IPS DF 6.9 (cell line): ENCODE measurements at regions not wholly inside any gene's neighbourhood (a gene's known extent, or its start where the extent isn't known, plus 50 kb on each side); places are given as distances from the start of the nearest gene placed in this dataset.

ENCODE experiments used
- DNase-seq: peaks from one replicate; pipeline ENCODE4 v3.0.0-alpha.2; 2013; ENCODE audit warnings: low read depth, low spot score
- H3K27ac ChIP-seq: one replicate; pipeline ENCODE4 v1.5.1; 2013; ENCODE audit warnings: low read length, control low read depth
- H3K27me3 ChIP-seq: 2 replicates; pipeline ENCODE4 v1.6.1; 2013; ENCODE audit warnings: mild to moderate bottlenecking, low read length; ENCODE audit not compliant: control insufficient read depth, insufficient read depth
- H3K36me3 ChIP-seq: 2 replicates; pipeline ENCODE4 v1.6.1; 2013; ENCODE audit warnings: low read length; ENCODE audit not compliant: control insufficient read depth, insufficient read depth
- H3K4me1 ChIP-seq: 2 replicates; pipeline ENCODE4 v1.6.1; 2013; ENCODE audit warnings: low read length; ENCODE audit not compliant: control insufficient read depth, insufficient read depth
- H3K4me3 ChIP-seq: 2 replicates; pipeline ENCODE4 v1.5.1; 2013; ENCODE audit warnings: mild to moderate bottlenecking, low read length
- H3K9me3 ChIP-seq: 2 replicates; pipeline ENCODE4 v1.6.1; 2013; ENCODE audit warnings: low read length, inconsistent platforms; ENCODE audit not compliant: control insufficient read depth, insufficient read depth
- WGBS: extraction: QIAGEN DNeasy Blood & Tissue Kit; methylation state at CpG from one replicate; pipeline ENCODE4 v1.1.7; 2013; ENCODE audit warnings: mixed read lengths, missing lambda C conversion rate; ENCODE audit not compliant: insufficient read length, insufficient coverage; 5-methylcytosine and 5-hydroxymethylcytosine counted together

DNA sequence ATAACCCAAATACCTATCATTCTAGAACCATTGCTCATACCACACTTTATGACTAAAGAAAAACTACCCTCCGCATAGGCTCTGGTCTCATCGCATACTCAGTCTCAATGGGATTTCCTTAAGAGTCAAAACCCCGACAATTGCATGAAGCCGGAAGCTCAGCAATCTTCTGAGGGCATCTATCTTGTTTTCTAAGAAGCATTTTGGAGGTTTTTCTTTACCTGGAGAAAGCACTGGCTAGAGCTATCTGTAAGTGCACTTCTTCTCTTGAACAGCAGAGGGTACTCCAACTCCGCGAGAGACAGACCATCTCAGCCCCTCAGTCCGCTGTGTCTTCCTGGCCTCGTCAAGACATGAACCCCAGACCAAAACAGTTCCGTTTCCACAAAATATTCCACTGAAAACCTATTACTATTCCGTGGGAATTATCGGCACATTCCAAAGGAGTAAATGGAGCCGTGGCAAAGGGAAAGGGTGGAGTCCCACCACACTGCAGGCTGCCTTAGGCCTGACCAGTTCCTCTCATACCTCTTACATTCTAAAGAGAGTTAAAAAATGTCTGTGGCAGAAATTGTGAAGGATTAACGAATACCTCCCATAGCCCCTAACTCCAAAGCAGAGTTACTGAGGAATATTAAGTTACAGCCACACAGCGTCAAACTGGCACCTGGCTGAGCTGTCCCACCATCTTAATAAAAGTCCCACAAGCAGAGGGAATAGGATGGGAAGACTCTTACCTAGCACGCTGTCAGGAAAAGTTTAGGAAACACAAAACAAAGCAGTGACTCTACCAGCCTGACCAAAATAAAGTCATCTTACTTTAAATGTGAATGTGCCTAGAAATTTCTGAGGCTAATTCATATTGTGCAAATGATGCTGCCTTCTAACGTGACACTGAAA lies 325.6 kb upstream of the VRK2 start:
- H3K4me3 ChIP-seq = no peak overlapping the region
- H3K27ac ChIP-seq = no peak overlapping the region
- peak; percentile 71 for DNase-seq
- no peaks in the 10 kb centered on the region for H3K36me3 ChIP-seq
- H3K27me3 ChIP-seq = no peaks in the 10 kb centered on the region
- no peaks in the 10 kb centered on the region for H3K4me1 ChIP-seq
- H3K9me3 ChIP-seq = no peaks in the 10 kb centered on the region
- WGBS = no CpG with 5 or more reads among the region's 16 CpGs

DNA sequence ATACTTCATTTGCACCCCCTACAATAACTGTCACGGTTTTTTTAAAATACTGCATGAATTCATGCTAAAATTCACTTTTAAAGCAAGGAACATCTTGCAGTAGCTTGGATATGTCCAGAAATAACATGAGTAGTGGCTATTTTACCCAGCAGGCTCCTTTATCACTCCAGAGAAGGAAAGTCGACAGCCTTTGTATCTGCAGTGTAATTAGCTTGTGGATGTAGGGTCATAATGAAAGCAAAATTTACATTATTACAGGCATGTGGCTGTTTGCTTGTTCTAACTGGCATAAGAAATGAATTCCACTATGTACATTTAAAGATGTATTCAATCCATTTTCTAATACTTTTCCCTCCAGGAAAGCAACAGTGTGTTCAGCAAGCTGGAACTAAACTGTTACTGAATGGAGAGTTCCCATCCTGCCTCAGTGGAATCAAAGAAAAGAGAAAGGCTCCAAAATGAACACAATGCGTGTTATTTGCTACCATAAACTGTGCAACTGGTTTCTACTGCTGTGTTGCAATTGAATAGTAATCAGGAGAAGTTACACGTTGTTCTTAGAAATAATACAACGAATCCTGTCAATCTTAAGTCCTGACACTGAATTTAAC lies 321.2 kb upstream of the VRK2 start:
- no peaks in the 10 kb centered on the region for H3K9me3 ChIP-seq
- WGBS = 100% methylated on average over 1 of the region's 5 CpGs
- no peak overlapping the region for H3K4me3 ChIP-seq
- no peaks in the 10 kb centered on the region for H3K27me3 ChIP-seq
- no peak for DNase-seq
- H3K27ac ChIP-seq = no peak overlapping the region
- H3K36me3 ChIP-seq = no peaks in the 10 kb centered on the region
- no peaks in the 10 kb centered on the region for H3K4me1 ChIP-seq

DNA sequence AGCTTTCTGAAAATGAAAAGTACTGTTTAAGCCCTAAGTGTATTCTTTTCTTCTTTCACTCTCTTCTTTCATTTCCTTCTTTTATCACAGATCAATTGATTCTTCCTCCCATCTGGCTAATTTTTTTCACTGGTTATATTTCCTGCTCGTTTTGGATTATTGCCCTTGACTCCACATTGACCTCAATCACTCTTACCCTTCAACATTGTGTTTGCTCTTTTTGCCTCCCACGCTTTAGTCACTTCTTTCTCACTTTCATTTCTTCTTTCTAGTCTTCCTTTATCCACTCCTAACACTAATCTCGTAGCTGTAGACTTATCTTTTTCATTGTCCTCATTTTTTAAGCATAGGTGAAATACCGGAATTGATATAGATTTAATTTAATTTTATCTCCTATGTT lies 320.3 kb upstream of the VRK2 start:
- no peak for DNase-seq
- no peaks in the 10 kb centered on the region for H3K27me3 ChIP-seq
- no peaks in the 10 kb centered on the region for H3K36me3 ChIP-seq
- no peaks in the 10 kb centered on the region for H3K9me3 ChIP-seq
- no peaks in the 10 kb centered on the region for H3K4me1 ChIP-seq
- no peak overlapping the region for H3K27ac ChIP-seq
- H3K4me3 ChIP-seq = no peak overlapping the region
- WGBS = 100% methylated on average over 2 of the region's 4 CpGs

DNA sequence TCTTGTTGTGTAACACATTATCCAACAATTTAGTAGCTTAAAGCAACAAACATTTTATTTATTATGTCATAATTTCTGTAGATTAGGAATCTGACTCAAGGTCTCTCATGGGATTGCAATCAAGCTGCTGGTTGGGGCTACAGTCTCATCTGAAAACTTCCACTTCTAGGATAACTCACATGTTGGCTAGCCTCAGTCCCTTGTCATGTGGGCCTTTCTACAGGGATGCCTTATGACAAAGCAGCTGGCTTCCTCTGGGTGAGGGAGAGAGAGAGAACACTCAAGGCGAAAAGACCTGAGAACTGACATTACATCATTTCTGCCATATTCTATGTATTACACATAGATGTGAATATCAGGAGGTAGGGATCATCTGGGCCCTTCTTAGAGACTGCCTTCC lies 317.9 kb upstream of the VRK2 start:
- Histone ChIP-seq H3K36me3 (no peaks in the 10 kb centered on the region), H3K27ac (no peak overlapping the region), H3K9me3 (no peaks in the 10 kb centered on the region), H3K4me3 (no peak overlapping the region), H3K27me3 (no peaks in the 10 kb centered on the region), H3K4me1 (no peaks in the 10 kb centered on the region)
- WGBS = no CpG with 5 or more reads among the region's 1 CpG
- DNase-seq = no peak

DNA sequence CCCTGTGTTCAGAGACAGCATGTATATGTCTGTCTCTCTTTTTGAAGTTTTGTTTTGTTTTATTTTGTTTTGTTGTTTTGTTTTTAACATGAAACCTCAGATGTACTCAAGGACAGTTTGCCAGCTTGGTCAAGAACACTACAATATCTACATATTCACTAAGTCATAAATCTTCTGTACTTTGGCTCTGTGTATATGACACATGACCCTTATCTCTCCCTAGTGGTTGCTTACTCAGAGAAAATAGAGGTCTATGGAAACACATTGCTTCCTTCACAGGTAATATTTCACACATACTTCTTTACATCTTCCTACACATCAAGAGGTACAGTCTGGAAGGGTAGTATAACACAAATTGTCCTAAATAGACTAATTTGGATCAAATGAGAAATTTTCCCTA lies 312.6 kb upstream of the VRK2 start:
- Histone ChIP-seq H3K4me1 (no peaks in the 10 kb centered on the region), H3K36me3 (no peaks in the 10 kb centered on the region), H3K27ac (no peak overlapping the region), H3K27me3 (no peaks in the 10 kb centered on the region), H3K4me3 (no peak overlapping the region), H3K9me3 (no peaks in the 10 kb centered on the region)
- no peak for DNase-seq

DNA sequence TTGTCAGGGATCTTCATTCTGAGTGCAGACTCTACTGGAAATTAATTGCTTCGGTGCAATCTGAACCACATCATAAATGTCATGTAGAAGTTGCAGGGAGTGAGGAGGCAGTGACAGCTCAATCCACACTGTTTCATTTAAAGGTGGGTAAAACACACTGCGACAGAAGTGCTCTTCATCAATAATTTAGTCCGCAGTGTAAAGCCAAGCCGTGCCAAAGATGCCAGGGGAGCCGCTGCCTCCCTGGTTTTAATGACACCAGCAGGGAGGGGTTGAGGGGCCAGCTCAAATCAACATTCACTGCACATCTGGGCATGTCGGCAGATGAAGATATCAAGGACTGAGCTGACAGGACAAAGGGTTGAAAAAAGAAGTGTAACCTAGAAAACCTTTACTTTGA lies 305.7 kb upstream of the VRK2 start:
- no peak overlapping the region for H3K4me3 ChIP-seq
- WGBS = no CpG with 5 or more reads among the region's 6 CpGs
- no peak for DNase-seq
- H3K27me3 ChIP-seq = no peaks in the 10 kb centered on the region
- H3K27ac ChIP-seq = no peak overlapping the region
- no peaks in the 10 kb centered on the region for H3K9me3 ChIP-seq
- H3K36me3 ChIP-seq = no peaks in the 10 kb centered on the region
- H3K4me1 ChIP-seq = no peaks in the 10 kb centered on the region

DNA sequence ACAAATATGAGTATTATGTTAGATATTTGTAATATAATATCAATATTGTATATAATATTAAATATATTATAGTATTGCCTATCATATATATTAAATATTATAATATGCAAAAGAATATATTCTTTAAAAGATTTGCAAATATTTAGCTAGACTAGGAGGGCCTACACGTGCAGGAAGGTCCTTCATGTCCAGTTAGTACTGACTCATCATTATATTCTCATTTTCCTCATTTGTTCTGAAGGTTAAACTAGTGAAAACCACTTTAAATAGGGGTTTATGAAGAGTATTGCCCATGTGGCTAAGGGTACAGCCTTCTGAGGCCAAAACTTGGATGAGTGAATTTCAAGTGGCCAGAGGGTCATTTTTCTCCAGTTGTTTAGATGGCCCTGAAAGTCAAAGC lies 293.0 kb upstream of the VRK2 start:
- Histone ChIP-seq H3K27ac (no peak overlapping the region), H3K36me3 (no peaks in the 10 kb centered on the region), H3K4me1 (no peaks in the 10 kb centered on the region), H3K9me3 (no peaks in the 10 kb centered on the region), H3K27me3 (no peaks in the 10 kb centered on the region), H3K4me3 (no peak overlapping the region)
- no peak for DNase-seq
- WGBS = no CpG with 5 or more reads among the region's 1 CpG

DNA sequence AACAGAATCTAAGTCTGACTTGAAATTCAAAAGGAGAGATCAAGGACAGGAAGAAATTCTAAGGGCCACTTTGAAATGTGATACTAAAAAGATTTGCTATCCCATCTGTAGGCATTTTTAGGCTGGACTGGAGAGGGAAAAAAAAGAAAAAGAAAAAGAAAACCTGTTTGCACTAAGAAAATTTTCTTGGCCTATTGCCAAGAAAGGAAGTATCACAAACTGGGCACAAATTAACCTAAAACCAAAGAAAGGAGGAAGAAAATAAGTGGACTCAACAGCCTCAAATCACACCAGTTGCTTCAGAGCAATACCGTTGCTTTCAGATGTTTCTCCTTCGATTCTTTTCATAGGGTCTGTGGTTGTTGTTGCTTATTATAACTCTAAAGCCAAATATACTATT lies 287.9 kb upstream of the VRK2 start:
- H3K36me3 ChIP-seq = no peaks in the 10 kb centered on the region
- no peak for DNase-seq
- no peaks in the 10 kb centered on the region for H3K27me3 ChIP-seq
- H3K27ac ChIP-seq = no peak overlapping the region
- no peak overlapping the region for H3K4me3 ChIP-seq
- H3K4me1 ChIP-seq = peaks cover 3% of the 10 kb centered on the region; the same call in 1 of the 2 replicates
- H3K9me3 ChIP-seq = no peaks in the 10 kb centered on the region
- WGBS = no CpG with 5 or more reads among the region's 2 CpGs

DNA sequence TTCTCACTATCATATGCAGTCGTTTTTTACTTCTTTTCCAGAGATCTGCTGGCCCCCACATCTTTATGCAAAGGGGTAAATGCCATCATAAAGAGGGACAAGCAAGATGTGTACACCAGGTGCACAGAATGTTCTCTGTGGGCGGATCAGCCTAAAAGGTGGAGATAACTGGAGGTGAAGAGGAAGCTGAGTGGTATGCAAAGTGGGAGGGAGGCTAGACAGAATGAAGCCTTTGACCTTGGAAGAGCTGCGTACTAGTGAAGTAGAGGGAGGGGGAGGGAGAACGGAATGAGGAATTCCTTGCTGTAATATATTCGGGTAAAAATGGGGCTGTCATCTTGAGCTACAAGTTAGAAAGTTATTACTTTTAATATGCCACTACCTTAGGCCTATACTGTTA lies 287.5 kb upstream of the VRK2 start:
- no peaks in the 10 kb centered on the region for H3K9me3 ChIP-seq
- WGBS = no CpG with 5 or more reads among the region's 5 CpGs
- H3K4me3 ChIP-seq = no peak overlapping the region
- no peak for DNase-seq
- H3K36me3 ChIP-seq = no peaks in the 10 kb centered on the region
- H3K27me3 ChIP-seq = no peaks in the 10 kb centered on the region
- H3K27ac ChIP-seq = no peak overlapping the region
- H3K4me1 ChIP-seq = peaks cover 3% of the 10 kb centered on the region; the same call in 1 of the 2 replicates

DNA sequence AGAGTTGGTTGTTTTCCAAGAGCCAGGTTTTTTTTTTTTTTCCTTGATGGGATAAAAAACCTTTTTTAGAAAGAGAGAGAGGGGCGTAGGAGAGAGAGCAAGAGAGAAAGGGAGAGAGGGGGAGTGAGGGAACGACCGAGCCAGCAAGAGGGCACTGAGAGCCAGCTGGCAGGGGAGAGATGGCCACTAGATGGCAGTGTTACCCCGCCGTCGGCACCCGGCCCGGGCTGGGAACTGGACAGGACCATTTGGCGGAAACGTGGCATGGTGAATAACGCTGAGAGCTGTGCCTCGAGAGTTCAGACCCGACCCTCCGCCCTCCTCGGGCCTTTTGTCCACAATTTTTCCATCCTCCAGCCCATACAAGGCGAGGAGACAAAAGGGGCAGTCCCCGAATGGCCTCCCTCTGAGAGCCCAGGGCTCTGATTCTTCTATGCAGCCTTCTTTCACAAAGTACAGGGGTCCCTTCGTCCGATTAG lies 286.7 kb upstream of the VRK2 start:
- H3K4me3 ChIP-seq = no peak overlapping the region
- no peaks in the 10 kb centered on the region for H3K27me3 ChIP-seq
- no peaks in the 10 kb centered on the region for H3K36me3 ChIP-seq
- no CpG with 5 or more reads among the region's 19 CpGs for WGBS
- peak; percentile 72 for DNase-seq
- no peaks in the 10 kb centered on the region for H3K9me3 ChIP-seq
- H3K4me1 ChIP-seq = peaks cover 3% of the 10 kb centered on the region; the same call in 1 of the 2 replicates
- H3K27ac ChIP-seq = no peak overlapping the region
